ENCODE measurements at regions not wholly inside any gene's neighbourhood (a gene's known extent, or its start where the extent isn't known, plus 50 kb on each side); places are given as distances from the start of the nearest gene placed in this dataset.

DNA sequence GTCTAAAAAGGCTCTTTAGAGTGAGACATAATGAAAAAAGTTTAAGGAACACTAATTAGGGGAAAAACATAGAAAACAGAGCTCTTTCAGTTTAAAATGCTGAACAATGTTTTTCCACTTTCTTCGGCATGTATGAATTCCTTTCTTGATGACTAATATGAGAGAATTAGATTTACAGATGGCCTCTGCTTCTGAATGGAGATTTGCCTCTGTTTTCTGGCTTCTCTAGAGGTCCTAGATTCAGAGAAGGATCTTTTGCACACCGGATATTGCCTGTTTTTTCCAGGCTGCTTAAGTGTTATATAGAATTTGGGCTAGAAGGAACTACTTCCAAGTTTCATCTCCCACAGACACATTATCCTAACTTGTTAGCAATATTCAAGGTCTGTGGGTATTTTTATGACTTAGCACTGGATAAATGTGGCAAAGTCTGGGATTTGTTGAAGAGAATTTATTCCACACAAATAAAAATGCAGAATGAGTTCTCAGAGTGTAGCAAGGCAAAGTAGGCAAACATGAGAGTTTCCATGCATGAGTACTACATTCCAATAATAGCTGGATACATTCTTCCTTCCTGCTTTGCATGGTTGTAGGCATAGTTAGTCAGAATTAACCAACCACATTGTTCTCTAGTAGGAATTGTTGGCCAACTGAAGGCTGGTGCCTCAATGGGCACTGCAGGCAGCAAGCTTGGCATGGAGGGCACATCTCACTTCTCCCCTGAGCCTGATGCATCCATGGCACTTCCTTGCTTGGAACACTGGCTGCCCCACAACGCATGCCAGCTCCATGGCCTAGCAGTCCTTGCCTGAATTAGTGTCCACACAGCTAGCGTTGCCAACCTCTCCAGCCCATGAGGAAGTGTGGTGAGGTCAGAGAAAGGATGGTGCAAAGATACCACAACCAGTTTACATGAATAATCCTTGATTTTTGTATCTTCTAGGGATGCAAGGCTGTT is 224.2 kb downstream of the CLIC5 start:
- no peak for DNase-seq

GRCh38 chr6:45789238-45789637 is 226.4 kb downstream of the CLIC5 start:
- DNase-seq: no peak

GRCh38 chr6:45787384-45787783 is 228.3 kb downstream of the CLIC5 start:
- no peak for DNase-seq

- no peak for DNase-seq
Measured at GRCh38 chr6:45786355-45786781, 229.3 kb downstream of the CLIC5 start.

- DNase-seq: no peak
Measured at GRCh38 chr6:45784250-45784649, 231.4 kb downstream of the CLIC5 start.

DNA sequence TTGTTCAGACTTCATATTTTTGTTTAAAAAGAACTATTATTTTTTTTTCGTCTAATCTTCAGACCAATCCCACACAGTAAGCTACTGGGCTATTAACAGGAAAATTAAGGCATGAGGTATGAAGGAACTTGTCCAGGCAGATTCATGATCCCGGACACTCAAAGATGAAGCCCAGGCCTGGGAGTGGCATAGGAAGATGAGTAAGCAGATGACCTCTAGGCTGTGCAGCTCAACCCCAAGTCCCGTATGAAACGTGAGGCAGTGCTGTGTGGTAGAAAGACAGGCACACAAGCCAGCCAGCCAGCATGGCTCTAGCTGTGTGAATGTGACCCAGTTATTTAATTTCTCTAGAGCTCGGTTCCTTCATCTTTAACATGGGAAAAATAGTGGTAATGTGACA is 231.9 kb downstream of the CLIC5 start:
- DNase-seq: no peak

DNA sequence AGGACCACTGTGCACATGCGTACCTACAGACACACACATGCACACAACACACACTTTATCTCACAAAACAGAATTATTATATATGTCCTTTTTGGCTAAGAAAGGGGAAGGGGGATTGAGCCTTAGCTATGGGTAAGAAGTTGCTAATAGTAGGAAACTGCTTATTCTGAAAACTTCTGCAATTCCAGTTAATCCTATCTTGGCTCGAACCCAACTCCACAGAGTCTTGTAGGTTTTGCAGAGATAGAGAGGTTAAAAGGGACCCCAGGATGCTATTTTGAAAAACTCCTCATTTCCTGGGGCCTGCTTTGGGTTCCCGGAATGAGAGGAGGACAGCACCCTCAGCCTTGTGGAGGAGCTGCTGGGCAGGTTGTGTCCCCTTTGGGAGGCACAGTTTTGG is 233.8 kb downstream of the CLIC5 start:
- no peak for DNase-seq

DNA sequence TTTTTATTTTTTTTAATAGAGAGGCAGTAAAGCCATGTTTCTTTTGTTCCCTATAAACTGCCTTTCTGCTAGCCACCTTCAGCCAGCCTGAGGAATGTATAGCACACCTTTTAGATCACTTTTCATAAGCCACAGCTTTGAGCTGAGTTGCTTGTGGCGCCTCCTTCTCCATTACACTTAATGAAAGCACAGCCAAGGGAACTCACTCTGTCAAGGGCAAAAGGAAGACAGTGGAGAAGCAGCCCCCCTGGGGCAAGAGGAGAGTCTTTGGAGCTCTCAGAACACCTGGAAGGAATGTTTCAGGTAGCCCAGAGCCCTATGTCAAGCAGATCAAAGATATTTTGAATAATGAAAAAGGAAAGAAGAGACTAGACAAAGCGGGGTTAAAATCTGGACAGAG is 235.1 kb downstream of the CLIC5 start:
- no peak for DNase-seq

DNA sequence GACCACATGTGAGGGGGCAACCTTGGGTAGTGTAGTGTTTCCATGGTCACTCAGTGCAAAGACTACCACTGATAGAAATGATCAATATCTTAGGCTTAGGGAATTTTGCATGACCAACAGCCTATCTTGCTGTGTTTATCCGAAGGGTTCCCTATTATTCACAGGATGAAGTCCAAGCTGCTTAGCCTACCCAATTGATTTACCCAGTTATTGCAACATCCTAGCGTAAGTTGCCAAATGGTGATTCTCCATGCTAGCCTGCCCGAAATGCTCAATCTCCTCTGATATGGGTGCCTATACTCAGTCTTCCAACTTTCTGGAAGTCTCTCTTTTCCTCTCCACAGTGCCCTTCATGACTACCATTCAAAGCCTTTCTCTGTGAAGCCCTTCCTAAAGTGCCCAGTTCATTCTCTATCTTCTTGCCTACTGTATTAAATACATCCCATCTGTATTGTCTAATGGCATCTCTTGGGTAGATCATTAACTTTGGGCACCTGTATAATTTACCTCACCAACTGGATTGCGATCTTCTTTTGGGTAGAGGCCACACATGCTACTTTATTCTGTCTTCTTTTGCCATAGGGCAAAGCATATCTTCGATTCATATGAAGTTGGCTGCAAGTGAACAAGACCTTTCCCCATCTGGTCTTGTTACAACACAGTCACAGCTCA is 240.5 kb downstream of the CLIC5 start:
- DNase-seq: no peak

DNA sequence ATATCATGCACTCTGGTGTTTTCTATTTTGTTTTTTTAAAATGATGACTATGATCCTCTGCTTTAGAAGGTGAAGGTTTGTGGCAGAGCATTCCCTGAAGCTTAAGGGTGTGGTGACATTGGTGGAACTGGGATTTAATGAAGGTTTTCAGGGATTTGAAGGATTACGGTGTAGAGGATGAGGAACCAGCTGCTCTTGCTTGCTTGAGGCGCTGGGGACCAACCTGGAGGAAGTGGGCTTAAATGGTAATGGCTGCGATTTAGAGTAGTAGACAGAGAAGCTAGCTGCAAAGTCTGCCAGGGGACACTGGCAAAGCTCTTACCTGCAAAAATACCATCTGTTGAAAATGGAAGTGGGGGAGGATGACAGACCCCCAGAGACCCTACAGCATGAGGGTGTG is 241.8 kb downstream of the CLIC5 start:
- DNase-seq: no peak

DNA sequence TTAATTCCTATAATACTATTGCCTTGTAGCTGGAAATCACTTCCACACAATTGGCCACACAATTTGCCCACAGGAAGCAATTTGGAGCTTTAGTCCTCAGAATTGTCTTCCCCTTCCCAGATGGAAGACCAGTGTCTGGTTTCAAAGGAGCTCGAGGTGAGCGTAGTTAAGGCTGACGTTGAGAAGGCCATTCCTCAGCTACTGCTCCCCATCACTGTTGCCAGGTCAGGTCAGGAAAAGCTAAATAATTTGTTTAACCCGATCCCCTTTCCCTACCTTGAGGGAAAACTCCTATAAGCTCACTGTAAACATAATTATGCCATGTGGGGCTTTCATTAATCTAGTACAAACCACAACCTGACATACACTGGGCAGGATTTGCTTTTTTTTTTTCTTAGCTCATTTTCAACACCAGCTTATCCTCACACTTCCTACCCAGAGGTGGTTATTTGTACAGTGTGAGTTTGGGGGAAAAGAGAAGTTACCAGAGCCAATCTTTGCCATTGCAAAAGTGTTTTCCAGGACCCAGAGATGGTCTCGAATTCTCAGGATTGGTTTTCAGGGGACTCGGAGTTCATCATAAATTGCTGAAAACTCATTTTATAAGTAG is 242.7 kb downstream of the CLIC5 start:
- DNase-seq: no peak

GRCh38 chr6:45772051-45772450 is 243.6 kb downstream of the CLIC5 start:
- DNase-seq: no peak

DNA sequence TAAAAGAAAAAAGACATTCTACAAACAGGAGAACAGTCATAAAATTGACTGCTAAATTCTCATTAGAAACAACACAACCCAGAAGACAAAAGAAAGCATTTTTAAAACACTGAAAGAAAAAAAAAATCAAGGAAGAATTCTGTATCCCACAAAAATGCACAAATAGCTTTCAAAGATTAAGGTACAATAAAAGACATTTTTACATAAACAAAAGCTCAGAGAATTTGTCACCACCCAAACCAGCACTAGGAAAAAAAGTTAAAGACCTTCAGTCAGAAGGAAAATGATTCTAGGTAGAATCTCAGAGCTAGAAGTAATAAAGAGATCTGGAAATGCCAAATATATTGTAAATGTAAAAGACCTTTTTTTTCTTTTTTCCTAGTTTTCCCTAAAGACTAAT is 252.4 kb downstream of the CLIC5 start:
- DNase-seq: no peak

DNA sequence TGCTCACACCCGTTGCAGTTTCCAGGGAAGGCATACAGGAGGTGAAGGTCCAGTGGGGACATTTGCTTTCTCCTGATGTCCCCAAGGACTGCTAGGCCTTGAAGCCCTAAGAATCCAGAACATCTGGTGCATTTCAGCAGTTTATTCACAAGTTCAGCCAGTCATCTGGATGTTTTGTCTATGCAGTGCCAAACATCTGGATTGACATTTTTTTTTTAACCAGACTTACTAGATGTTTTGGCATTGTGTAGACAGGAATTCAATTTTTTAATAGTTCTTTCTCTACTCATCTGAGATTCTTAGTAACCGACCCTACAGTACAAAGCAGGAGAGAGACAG is 256.2 kb downstream of the CLIC5 start:
- DNase-seq: no peak

DNA sequence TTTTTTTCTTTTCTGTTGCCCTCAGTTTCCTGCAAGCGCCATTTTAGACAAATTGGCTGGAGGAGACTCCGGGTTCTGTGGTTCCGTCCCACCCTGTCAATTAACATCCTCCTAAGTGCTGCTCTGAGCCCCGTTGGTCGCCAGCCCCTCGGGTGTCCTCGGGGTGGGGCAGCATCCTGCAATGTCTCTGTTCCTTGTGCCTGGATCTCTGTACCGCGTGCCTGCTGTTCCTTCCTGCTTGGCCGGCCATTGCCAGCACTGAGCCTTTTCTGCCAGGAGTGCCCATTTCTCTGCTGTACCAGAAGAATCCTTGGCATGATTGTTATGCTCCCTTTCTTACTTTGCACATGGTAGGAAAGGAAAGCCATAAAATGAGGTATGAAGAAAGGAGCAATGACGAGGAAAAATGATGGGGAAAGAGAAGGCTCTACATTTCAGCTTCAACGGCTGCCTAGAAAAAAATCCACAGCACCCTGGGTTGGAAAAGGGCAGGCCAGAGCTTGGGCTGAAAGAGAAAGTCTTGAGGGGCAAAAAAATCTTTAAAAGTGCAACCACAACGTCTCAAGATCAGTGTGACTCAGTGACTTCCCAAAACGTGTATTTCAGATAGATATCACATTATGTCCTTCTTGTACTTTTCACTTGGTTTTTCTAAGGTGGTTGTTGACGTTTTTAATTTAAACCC is 256.7 kb downstream of the CLIC5 start:
- no peak for DNase-seq

DNA sequence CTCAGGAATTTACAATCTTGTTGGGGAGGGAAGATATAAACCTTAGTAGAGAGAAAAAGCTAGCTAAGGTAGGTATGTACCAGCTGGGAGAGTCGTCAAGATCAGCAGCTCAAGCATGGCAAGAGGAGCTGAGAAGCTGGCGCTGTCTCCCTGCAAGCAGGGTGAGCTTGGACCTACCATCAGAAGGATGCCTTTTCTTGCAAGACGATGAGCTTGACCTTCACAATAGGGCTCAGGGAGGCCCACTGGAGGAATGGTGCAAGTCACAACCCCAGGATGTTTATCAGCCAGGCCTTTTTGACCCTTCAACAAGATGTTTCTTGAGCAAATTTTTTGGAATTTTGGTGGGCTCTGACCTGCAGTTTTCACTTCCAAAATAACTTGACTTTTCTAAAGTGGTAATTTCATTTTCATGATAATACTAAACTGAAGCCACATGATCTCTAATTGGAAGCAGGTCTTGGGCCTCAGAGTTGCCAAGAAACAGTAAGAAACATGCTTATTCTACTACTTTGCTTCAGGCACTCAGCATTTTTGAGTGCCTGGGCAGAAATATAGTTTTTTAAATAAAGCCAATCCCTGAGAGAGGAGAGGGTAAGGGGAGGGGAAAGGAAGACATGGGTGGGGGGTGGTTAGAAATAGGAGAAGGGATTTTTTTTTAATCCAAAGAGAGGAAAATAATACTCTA is 258.1 kb downstream of the CLIC5 start:
- DNase-seq: no peak

- no peak for DNase-seq
Measured at GRCh38 chr6:45756606-45757005, 259.1 kb downstream of the CLIC5 start.

DNA sequence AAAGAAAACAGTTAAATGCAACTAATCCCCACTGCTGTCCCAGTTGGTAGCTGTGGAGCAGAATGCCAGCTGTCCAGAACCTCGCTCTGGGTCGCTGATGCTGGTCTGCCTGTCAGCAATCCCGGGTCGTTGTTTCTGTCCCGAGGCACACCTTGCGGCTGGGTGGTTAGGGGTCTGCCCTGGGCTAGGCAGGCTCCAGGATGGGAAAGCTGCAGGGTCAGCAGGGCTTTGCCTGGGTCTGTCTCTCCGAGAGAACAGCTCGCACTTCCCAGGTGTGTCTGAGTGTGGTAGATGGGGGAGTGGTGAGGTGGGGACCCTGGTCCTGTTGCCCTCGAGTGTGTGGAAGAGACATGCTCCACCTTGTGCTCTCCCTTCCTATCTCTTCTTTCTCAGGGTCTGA is 261.2 kb downstream of the CLIC5 start:
- no peak for DNase-seq

- no peak for DNase-seq
Measured at GRCh38 chr6:45746046-45746445, 269.6 kb downstream of the CLIC5 start.

GRCh38 chr6:45743028-45743615 is 272.5 kb downstream of the CLIC5 start:
- no peak for DNase-seq

DNA sequence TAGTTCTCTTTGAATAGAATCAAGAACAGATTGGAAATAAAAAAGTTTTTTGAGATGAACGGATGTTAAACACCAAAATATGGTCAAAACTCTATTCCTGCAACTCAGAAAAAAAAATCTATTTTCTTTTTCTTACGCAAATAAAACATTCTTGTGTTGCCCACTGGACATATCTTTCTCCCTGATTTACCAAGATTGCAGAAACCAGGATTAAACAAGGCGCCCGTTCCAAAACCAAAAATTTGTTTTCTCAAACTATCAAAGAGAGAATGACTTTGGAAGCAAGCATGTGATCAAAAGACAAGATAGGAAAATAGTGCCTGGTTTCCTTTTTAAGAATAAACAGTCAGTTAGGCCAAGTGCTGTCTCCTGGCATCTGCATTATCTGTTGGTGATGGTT is 273.1 kb downstream of the CLIC5 start:
- DNase-seq: no peak

GRCh38 chr6:45741437-45742171 is 274.1 kb downstream of the CLIC5 start:
- DNase-seq: no peak
